ENCODE measurements at regions not wholly inside any gene's neighbourhood (a gene's known extent, or its start where the extent isn't known, plus 50 kb on each side); places are given as distances from the start of the nearest gene placed in this dataset.

DNA sequence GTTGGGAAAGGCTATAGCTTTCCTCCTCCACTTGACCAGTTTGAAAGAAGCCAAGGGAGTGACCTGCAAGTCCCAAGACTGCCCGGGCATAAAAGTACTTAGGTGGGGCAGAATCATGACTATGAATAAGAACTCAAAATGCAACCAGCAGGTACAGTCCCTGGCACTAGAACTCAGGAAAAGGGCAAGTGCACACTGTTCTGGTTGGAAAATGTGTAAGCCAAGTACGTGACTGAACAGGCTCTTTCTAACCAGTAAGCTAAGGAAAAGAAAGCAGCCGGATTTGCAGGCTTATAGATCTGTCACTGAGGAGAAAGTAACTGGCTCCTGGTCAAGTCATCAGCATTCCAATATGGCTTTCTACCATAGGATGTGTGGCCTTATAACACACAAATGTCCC is 101.2 kb upstream of the SLC4A7 start:
- TF ChIP-seq, protein P1, sequence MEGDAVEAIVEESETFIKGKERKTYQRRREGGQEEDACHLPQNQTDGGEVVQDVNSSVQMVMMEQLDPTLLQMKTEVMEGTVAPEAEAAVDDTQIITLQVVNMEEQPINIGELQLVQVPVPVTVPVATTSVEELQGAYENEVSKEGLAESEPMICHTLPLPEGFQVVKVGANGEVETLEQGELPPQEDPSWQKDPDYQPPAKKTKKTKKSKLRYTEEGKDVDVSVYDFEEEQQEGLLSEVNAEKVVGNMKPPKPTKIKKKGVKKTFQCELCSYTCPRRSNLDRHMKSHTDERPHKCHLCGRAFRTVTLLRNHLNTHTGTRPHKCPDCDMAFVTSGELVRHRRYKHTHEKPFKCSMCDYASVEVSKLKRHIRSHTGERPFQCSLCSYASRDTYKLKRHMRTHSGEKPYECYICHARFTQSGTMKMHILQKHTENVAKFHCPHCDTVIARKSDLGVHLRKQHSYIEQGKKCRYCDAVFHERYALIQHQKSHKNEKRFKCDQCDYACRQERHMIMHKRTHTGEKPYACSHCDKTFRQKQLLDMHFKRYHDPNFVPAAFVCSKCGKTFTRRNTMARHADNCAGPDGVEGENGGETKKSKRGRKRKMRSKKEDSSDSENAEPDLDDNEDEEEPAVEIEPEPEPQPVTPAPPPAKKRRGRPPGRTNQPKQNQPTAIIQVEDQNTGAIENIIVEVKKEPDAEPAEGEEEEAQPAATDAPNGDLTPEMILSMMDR (IDR thresholded peaks at IDR 0.05): no peak
- TF ChIP-seq POLR2A (IDR thresholded peaks at IDR 0.05): no peak

Data from uterus (tissue), 2 donors.